GM19468 (cell line): ENCODE measurements at regions not wholly inside any gene's neighbourhood (a gene's known extent, or its start where the extent isn't known, plus 50 kb on each side); places are given as distances from the start of the nearest gene placed in this dataset.

Source experiments
- ATAC-seq: cut with Tn5 transposase; IDR thresholded peaks from one replicate; pipeline ENCODE4 v1.9.1; 2021; ENCODE audit warnings: mild to moderate bottlenecking, moderate library complexity, moderate number of reproducible peaks; ENCODE audit not compliant: unreplicated experiment; ENCODE audit errors: extremely low read depth

DNA sequence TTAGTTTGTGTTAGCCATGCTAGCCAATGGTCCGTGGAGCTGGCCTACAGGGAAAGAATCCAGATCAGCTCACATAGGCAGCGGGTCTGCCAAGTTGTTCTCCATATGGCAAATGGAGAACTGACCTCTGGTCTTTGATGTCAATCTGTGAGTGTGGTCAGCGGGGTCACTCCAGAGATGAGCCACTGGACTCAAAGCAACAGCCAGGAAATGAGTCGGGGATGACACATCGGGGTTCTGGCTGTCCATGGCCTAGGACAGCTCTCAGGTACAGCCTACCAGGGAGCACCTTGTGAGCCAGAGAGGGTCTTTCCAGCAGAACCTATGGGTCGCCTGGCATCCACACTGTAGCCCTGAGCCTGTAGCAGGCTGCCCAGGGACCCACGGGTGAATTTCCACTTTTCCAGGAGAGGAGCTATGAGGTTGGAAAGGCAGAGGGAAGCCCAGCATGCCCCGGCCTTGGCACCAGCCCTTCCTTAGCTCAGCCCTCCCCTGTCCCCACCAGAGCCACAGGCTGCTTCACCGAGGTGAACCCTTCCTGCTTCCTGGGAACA, 203.0 kb upstream of the TNRC6C start:
- no peak for ATAC-seq

GRCh38 chr17:77756028-77756427, 202.5 kb upstream of the TNRC6C start:
- ATAC-seq = no peak

GRCh38 chr17:77756846-77757560, 201.5 kb upstream of the TNRC6C start:
- no peak for ATAC-seq

- ATAC-seq = no peak
Measured at GRCh38 chr17:77757561-77757898, 201.0 kb upstream of the TNRC6C start.

- ATAC-seq = no peak
Measured at GRCh38 chr17:77763023-77763422, 195.5 kb upstream of the TNRC6C start.

DNA sequence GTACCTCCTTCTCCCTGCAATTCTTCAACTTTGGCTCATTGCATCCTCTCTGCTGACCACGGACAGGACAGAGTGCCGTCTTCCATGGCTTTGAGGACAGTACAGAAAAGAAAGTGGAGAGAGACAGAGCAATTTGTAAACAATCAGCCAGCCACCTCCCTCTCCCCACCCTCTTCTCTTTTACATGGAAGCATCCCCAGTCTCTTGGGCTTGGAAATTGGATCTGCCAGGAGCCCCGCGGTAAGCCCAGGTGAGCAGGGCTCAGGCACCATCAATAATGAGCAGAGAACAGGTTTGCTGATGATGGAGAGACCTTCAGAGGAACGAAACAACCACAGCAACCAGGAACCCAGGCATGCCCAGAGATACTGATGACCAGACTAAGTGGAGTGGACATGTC, 194.9 kb upstream of the TNRC6C start:
- no peak for ATAC-seq

DNA sequence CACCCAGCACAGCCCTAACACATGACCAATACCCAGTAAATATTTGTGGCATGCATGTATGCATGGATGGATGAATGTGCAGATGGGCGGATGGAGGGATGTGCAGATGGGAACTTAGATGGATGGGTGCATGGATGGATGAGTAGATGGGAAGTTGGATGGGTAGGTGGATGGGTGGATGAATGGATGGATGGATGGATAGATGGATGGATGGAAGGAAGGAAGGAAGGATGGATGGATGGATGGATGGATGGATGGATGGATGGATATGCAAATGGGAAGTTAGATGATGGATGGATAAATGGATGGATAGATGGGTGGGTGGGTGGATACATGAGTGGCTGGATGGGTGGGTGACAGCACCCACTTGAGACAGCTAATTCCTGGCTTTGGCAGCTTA, 193.2 kb upstream of the TNRC6C start:
- ATAC-seq = no peak

GRCh38 chr17:77767148-77767547, 191.4 kb upstream of the TNRC6C start:
- ATAC-seq = no peak

DNA sequence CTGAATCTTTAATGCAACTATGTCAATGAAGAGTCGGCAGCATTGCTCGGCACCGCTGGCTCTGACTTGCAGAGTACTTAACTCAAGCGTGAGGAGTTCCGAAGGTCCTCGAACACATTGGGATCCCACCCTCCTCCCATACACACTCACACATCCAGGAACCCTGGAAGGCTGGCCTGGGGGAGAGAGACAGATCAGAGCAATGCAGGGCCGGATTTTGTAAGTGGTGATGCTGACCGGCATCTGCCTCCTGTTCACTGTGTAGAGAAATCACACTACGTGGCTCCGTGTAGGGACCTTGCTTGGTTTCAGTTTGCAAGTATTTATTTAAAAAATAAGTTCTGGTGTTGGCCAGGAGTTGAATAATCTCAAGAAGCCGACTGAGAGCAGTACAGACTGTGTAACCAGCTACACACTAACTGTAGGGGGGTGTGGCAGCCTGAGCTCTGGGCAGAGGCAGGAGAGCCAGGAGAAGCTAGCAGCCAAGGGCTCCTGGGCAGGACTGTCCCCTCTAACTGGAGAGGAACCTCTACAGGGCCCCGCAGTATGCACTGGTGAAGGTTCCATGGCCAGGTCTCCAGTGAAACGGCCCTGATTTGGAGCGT, 190.2 kb upstream of the TNRC6C start:
- ATAC-seq = no peak

DNA sequence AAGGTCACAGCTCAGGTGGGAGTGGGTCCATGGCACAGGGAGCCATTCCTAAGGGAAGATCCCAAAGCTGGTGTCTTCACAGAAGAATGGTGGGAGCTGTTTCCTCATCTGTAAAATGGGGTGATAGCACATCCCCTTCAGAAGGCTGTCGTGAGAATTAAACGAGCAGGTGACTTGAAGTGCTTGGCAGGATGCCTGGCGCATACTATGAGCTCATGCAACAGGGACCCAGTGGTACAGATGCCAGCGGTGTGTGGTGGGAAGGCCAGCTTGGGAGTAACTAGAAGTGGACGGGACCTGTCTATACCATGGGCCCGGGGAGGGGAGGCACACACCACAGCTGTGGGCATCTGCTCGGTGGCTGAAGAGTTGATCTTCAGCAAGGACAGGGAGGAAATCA, 189.3 kb upstream of the TNRC6C start:
- no peak for ATAC-seq

- no peak for ATAC-seq
Measured at GRCh38 chr17:77769762-77770161, 188.7 kb upstream of the TNRC6C start.

DNA sequence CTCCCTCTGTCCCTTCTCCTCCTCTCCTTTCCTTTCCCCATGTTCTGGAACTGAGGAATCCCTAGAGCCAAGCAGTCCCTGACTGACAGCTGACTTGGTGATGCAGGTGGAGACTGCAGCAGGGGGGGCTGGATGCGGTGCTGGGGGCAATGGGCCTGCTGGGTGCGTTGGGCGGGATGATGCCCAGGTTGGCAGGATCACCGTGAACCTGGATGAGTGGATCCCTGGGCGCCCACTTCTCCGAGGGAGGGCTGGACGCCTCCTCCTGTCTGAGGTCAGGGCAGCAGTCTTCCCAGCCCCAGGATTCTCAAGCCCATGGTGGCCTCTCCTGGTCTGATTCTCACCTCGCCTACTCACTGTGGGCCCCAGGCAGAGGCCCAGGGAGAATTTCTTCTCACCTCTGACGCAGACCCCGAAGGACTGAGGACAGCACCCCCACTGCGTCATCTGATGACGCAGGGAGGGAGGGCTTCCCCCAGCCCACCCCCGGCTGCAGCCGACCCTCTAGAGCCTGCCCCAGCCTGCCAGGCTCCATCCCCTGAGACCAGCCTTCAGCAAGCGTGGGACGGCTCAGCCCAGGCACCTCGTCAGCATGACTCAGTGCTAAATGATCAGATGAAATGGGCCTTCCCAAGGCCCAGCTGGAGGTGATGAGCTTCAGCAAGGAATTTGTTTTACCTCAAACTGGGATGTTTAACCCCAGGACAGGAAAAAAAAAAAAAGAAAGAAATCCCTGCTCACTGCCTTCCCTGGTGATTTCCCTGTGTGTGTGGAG, 188.0 kb upstream of the TNRC6C start:
- ATAC-seq = no peak

DNA sequence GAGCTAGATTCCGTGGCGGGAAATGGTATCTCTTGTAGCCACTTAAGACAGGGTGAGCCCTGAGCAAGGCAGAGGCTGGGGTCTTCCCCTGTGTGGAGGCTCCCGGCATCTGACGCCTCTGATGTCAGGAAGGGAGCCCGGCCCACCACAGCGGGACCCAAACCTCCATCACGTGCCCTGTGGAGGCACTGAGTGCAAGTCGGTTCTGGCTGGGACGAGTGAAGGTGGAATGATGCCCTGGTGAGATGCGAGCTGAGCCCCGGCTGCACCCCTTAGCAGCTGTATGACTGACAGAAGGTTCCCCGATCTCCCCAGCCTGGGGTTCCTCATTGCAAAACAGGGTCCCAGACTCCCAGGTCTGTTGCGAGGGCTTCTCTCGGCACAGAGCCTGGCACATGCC, 187.4 kb upstream of the TNRC6C start:
- no peak for ATAC-seq

DNA sequence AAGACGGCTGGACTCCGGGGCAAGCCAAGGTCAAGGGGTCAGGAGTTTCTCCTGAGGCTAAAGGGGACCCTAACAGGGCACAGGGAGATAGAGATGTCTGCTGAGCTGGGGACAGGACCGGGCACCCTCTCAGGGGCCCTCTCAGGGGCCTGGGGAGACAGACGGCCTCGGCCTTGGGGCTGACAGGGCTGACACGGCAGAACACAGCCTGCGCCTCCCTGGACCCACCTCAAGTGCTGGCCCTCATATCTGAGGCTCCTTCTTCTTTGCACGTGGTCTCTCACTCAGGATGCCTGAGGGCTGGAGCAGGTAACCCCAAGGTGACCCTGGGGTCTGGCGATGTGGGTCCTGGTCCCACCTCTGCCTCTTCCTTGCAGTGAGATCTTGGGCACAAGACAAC, 186.9 kb upstream of the TNRC6C start:
- ATAC-seq = no peak

GRCh38 chr17:77771998-77772397, 186.5 kb upstream of the TNRC6C start:
- ATAC-seq = no peak

DNA sequence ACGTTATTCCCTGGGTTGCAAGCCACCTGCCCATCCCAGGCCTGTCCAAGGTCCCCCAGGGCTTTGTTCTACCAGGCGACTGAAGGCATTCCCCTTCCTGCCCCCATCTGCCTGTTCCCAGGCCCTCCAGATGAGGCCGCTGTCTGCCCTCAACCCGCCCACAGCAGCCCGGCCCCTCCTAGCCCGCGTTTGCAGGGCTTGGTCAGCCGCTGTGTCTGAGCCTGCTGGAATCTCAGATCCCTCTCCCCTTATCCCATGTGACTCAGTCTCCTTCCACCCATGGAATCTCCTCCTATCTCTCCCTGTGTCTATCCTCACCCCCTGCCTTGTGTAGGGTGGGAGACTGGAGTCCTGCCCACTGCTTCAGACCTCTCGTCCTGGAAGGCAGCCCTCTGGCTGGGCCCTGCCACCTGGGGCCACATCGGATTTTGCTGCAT, 186.0 kb upstream of the TNRC6C start:
- ATAC-seq = no peak

- no peak for ATAC-seq
Measured at GRCh38 chr17:77772899-77773358, 185.6 kb upstream of the TNRC6C start.

- no peak for ATAC-seq
Measured at GRCh38 chr17:77774182-77774581, 184.3 kb upstream of the TNRC6C start.

DNA sequence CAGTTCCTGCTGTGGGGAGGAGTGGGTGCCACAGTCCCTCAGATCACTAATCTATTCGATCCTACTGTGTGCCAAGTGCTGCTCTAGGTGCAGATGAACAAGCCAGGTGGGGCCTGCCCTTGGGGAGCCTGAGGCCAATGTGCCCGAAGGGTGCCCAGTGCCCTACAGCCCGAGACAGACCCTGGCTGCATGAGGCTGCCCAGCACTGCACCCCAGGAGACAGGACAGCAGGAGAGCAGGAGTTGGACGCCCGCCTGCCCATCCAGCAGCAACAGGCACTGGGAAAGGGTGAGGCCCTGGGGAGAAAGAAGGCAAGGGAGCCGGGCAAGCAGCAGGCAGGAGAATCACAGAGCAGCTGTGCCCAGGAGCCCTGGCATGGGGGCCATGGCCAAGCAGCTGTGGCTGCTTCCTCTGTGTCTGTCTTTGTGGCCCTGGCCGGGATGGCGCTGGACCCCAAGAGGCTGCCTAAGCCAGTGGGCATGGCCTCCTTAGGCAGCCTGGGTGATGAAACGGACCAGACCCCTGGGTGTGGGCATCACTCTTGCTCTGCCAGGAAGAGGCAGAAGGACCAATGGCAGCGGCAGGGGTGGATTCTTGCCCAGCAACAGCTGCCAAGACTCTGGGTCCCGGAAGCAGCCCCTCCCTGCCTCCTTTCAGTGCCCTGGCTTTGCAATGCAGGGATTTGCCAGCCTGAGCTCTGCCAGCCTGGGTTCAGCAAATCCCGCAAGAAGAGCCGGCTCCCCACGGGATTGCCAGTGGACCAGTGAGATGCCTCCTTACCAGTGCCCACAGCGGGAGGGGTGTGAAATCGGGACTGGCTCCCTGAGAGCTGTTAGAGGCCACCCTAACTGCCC, 179.6 kb upstream of the TNRC6C start:
- ATAC-seq = no peak
